ENCODE measurements at regions not wholly inside any gene's neighbourhood (a gene's known extent, or its start where the extent isn't known, plus 50 kb on each side); places are given as distances from the start of the nearest gene placed in this dataset.

DNA sequence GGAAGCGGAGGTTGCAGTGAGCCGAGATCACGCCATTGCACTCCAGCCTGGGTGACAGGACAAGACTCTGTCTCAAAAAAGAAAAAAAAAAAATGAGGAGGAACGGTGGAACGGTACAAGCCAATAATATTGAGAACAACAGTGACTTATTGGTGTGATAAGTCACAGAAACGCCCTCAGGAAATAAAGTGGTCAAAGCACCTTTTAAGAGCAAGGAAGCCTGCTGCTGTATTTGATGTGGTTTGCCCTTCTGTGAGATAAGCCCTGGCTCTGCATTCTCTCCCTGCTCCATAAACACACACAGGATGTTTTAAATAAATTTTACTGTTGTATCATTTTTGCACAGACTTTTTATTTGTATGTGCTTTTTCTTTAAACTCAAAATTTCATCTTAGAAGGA lies 269.9 kb upstream of the MSX2 start:
- TF ChIP-seq, protein P1, sequence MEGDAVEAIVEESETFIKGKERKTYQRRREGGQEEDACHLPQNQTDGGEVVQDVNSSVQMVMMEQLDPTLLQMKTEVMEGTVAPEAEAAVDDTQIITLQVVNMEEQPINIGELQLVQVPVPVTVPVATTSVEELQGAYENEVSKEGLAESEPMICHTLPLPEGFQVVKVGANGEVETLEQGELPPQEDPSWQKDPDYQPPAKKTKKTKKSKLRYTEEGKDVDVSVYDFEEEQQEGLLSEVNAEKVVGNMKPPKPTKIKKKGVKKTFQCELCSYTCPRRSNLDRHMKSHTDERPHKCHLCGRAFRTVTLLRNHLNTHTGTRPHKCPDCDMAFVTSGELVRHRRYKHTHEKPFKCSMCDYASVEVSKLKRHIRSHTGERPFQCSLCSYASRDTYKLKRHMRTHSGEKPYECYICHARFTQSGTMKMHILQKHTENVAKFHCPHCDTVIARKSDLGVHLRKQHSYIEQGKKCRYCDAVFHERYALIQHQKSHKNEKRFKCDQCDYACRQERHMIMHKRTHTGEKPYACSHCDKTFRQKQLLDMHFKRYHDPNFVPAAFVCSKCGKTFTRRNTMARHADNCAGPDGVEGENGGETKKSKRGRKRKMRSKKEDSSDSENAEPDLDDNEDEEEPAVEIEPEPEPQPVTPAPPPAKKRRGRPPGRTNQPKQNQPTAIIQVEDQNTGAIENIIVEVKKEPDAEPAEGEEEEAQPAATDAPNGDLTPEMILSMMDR (IDR thresholded peaks at IDR 0.05) = no peak
- TF ChIP-seq TCF7L2 (IDR thresholded peaks at IDR 0.05; ENCODE audit: low read depth, low read length) = 0 out of 2 replicates have a peak, but pooled peaks have one; percentile 34

Data from Panc1 (cell line).